PC-9 (cell line): ENCODE measurements at regions not wholly inside any gene's neighbourhood (a gene's known extent, or its start where the extent isn't known, plus 50 kb on each side); places are given as distances from the start of the nearest gene placed in this dataset.

Experiments used
- CTCF ChIP-seq: fragments of 200-600 bp; sonication (generic); conservative IDR thresholded peaks from 2 replicates; pipeline ENCODE4 v1.6.1; 2017; ENCODE audit warnings: mixed run types, antibody characterized with exemption, mild to moderate bottlenecking, moderate library complexity
- EZH2 ChIP-seq: fragments of 200-600 bp; sonication (generic); IDR thresholded peaks from 2 replicates; pipeline ENCODE4 v1.8.0; 2017; ENCODE audit warnings: antibody characterized with exemption, low read depth

- TF ChIP-seq EZH2 (no peak), CTCF (no peak)
Measured at GRCh38 chr11:28727254-28727653, 619.1 kb downstream of the METTL15 start.
